HAP-1 (cell line): ENCODE measurements at regions not wholly inside any gene's neighbourhood (a gene's known extent, or its start where the extent isn't known, plus 50 kb on each side); places are given as distances from the start of the nearest gene placed in this dataset.
A peak's percentile ranks its signal among the peaks of the same experiment; 100 is the strongest.
"Not testable (repeated sequence)": the region's sequence is repeated elsewhere in the genome, so short reads cannot be mapped to it uniquely, and the experiment has no call there.

Experiments used
- DNase-seq, 2 experiments: peaks; one replicate each; pipeline ENCODE4 v3.0.0-alpha.2; 2016 to 2020; ENCODE audit warnings: low spot score in 2 of 2
- H3K27me3 ChIP-seq: fragments of 250-450 bp; sonication (Bioruptor Pico); 2 replicates; pipeline ENCODE4 v1.5.1; 2020; ENCODE audit warnings: low read depth, mild to moderate bottlenecking, moderate library complexity
- H3K36me3 ChIP-seq: fragments of 250-450 bp; sonication (Bioruptor Pico); replicated peaks from 2 replicates; pipeline ENCODE4 v1.5.1; 2020; ENCODE audit warnings: mild to moderate bottlenecking
- H3K4me1 ChIP-seq: fragments of 250-450 bp; sonication (Bioruptor Pico); 2 replicates; pipeline ENCODE4 v1.5.1; 2020; ENCODE audit warnings: mild to moderate bottlenecking
- H3K4me3 ChIP-seq: fragments of 250-450 bp; sonication (Bioruptor Pico); 2 replicates; pipeline ENCODE4 v1.5.1; 2020; ENCODE audit warnings: mild to moderate bottlenecking, moderate library complexity
- H3K9me3 ChIP-seq: fragments of 250-450 bp; sonication (Bioruptor Pico); 2 replicates; pipeline ENCODE4 v1.5.1; 2020; ENCODE audit warnings: mild to moderate bottlenecking, moderate library complexity
- in situ Hi-C: fragments of 300-500 bp; cut with MboI; formaldehyde crosslinking; loops from 3 replicates; pipeline ENCODE4 v1.14.3; 2020; ENCODE audit warnings: low sequenced_read_pairs, inconsistent platforms, mixed read lengths

DNA sequence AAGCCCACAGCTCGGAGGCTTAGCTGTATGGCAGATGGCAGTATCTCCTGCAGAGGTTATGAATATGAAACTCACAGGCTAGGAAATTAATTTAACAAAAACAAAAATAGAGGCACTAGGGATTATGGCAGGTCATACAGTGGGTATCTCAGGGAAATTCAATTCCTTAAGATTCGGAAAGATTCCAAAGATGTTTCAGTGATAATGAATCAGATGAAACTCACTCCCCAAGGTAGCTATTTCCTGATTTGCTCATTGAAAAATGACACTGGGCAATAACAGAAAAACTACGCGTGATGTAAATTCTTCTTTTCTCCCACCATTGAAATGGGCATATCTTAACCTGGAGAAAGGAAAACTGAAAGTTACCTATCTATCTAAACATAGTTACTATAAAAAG lies 414.1 kb downstream of the STK39 start:
- H3K27me3 ChIP-seq = no peaks in the 10 kb centered on the region
- no peaks in the 10 kb centered on the region for H3K36me3 ChIP-seq
- H3K4me1 ChIP-seq = no peaks in the 10 kb centered on the region
- no peaks in the 10 kb centered on the region for H3K9me3 ChIP-seq
- no peak for DNase-seq
- no peak overlapping the region for H3K4me3 ChIP-seq
- in situ Hi-C loops = no loop called here

GRCh38 chr2:167832868-167833287 lies 414.5 kb downstream of the STK39 start:
- no peak for DNase-seq
- Histone ChIP-seq H3K4me3 (no peak overlapping the region), H3K9me3 (no peaks in the 10 kb centered on the region), H3K27me3 (no peaks in the 10 kb centered on the region), H3K4me1 (no peaks in the 10 kb centered on the region), H3K36me3 (no peaks in the 10 kb centered on the region)
- in situ Hi-C loops = no loop called here

DNA sequence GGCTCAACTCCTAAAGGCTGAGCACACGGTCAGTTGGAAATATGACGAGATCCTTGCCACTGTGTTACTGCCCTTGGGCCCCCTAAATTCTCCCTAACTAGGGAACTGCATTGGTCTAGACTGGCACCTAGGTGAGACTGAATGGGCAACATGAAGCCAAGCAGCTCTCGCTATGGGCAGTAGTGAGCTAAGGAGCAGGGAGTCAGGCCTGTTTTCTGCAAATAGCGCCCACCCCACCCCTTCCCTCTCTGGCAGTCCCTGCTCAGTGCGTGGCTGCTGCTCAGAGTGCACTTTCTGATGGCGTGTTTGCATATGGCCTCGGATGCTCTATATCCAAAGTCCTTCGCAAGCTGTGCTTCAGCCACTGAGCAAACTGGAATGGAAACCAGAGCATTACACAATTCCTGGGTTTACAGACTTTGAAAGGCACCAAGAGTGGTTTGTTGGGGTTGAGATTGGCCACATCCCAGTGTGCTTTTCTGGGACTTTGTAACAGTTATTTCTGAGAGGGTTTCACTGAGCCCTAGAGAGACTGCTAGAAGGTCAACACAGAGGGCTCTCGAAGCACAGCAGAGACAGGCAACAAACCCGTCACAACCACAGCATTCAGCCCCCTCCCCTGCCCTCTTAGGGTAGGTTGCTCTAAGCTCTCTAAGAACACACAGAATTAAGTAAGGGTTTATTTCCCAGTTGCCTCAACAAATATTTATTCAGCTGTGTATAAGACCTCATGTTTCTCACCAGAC lies 419.9 kb downstream of the STK39 start:
- H3K27me3 ChIP-seq = no peaks in the 10 kb centered on the region
- H3K4me3 ChIP-seq = no peak overlapping the region
- H3K9me3 ChIP-seq = no peaks in the 10 kb centered on the region
- H3K36me3 ChIP-seq = no peaks in the 10 kb centered on the region
- in situ Hi-C loops = no loop called here
- H3K4me1 ChIP-seq = no peaks in the 10 kb centered on the region
- no peak for DNase-seq

DNA sequence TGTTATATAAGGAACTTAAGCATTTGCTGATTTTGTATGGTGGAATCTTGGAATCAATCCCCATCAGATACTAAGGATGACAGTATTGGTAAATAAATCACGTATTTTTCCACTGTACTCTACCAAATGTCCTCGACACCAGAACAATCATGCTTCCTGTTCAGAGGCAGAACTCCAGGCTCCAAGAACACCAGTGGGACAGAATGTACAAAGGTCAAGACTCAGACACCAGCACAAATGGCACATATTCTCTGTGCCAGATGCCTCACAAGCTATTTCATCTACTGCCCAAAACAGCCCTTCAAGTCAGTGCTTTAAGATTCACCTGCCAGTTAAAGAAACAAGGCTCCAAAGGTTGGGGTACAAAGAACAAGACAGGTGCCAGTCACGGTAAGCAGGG lies 420.5 kb downstream of the STK39 start:
- in situ Hi-C loops = no loop called here
- H3K4me1 ChIP-seq = no peaks in the 10 kb centered on the region; the same call in 1 of the 2 replicates
- no peaks in the 10 kb centered on the region for H3K27me3 ChIP-seq
- H3K4me3 ChIP-seq = no peak overlapping the region
- DNase-seq = no peak
- no peaks in the 10 kb centered on the region for H3K9me3 ChIP-seq
- no peaks in the 10 kb centered on the region for H3K36me3 ChIP-seq

- DNase-seq = no peak
- Histone ChIP-seq H3K4me3 (no peak overlapping the region), H3K36me3 (no peaks in the 10 kb centered on the region), H3K4me1 (peaks cover 3% of the 10 kb centered on the region), H3K27me3 (no peaks in the 10 kb centered on the region), H3K9me3 (no peaks in the 10 kb centered on the region)
- in situ Hi-C loops = no loop called here
These were observed 421.7 kb downstream of the STK39 start for GRCh38 chr2:167825664-167826063.

DNA sequence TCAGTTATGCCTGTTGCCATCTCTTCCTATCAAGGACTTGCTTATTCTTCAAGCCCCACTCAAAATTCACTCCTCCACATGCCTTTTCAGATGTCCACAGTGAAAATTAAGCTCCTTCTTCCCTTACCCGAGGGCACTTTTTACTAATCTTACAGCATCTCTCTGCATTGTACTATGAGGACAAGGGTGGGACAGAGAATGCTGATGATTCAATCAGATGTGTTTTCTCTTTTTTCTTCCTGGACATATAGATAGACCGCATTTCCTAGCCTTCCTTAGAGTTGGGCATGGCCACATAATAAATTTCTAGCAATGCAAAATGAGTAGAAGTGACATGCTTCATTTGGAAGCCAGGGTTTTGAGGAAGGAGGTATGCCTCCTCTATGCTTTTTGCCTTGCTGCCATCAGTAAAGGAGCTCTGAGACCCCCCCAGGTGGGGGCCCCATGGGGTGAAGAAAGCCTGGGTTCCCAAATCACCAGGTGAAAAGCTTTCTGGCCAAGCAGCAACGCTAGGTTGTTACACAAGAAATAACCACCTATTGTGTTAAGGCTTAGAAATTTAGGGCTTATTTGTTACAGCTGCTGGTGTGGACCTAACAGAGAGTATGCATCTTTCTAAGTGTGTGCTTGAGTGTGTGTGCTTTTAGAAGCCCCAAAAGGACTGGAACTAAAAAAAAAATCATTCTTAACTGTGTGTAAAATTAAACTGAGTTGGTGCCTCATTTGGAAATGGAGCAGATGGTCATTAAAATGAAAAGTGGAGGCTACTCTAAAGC lies 424.5 kb downstream of the STK39 start:
- Histone ChIP-seq H3K27me3 (no peaks in the 10 kb centered on the region), H3K4me3 (no peak overlapping the region), H3K4me1 (peaks cover 3% of the 10 kb centered on the region), H3K36me3 (no peaks in the 10 kb centered on the region), H3K9me3 (0 out of 2 replicates have a peak, but pooled peaks cover 4% of the 10 kb centered on the region)
- in situ Hi-C loops = no loop called here
- DNase-seq = no peak

DNA sequence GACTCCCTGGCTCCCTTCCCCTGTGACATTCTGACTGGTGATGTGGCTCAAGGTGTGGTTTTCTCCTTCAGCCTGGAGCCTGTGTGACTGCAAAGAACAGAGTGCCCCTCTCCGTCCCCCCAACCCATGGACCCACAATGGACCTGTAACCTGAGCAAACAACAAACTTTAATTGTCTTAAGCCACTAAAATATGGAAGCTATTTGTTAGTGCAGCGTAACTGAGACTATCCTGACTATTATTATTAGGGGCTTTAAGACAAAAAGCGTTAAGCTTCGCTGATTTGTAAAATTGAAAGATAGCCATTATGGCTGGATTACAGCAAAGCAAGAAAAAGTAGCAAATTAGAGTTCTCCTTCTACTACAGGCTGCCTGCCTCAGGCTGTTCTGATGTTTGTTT lies 426.9 kb downstream of the STK39 start:
- Histone ChIP-seq H3K4me3 (no peak overlapping the region), H3K4me1 (peaks cover 6% of the 10 kb centered on the region), H3K27me3 (no peaks in the 10 kb centered on the region), H3K9me3 (0 out of 2 replicates have a peak, but pooled peaks cover 4% of the 10 kb centered on the region), H3K36me3 (no peaks in the 10 kb centered on the region)
- in situ Hi-C loops = no loop called here
- peak in 1 of 2 experiments; percentile 31 for DNase-seq

DNA sequence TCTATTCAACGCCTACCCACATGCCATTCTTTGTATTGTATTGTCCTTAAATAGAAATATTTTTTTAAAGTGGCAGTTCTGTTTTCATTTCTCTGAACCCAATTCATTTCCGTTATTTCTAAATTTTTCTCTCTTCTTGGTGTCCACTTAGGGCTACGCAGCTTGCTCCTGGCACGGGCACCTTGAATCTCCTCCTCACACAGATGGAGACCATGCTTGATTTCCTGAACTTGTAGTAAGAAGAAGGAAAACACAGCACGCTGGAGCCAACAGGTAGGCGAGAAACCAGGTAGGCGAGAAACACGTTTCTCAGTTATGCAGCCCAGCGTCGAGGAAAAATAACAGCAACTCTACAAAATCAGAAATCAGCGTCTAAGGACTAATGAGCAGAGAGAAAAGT lies 428.9 kb downstream of the STK39 start:
- Histone ChIP-seq H3K36me3 (no peaks in the 10 kb centered on the region), H3K27me3 (no peaks in the 10 kb centered on the region), H3K4me3 (no peak overlapping the region), H3K9me3 (0 out of 2 replicates have a peak, but pooled peaks cover 4% of the 10 kb centered on the region), H3K4me1 (peaks cover 6% of the 10 kb centered on the region)
- DNase-seq = no peak
- in situ Hi-C loops = no loop called here

GRCh38 chr2:167817908-167818307 lies 429.5 kb downstream of the STK39 start:
- Histone ChIP-seq H3K4me1 (peaks cover 6% of the 10 kb centered on the region), H3K4me3 (no peak overlapping the region), H3K36me3 (no peaks in the 10 kb centered on the region), H3K27me3 (no peaks in the 10 kb centered on the region), H3K9me3 (0 out of 2 replicates have a peak, but pooled peaks cover 4% of the 10 kb centered on the region)
- in situ Hi-C loops = no loop called here
- DNase-seq = no peak

DNA sequence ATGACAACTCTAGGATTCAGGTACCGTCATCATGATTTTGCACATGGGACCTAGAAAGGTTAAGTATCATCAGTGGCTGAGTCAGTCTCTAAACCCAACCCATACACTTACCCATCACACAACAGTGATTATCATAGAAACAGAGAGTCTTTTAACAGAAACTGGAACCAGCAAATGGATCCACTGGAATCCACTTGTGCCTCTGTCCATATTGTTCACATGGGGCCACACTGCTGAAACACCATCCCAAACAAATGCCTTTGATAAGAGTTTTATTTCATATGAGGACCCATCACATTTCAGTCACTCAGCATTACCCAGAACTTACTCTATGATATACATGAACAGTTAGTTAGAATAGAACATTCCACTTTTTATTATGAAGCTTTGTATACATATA lies 430.0 kb downstream of the STK39 start:
- H3K9me3 ChIP-seq = 0 out of 2 replicates have a peak, but pooled peaks cover 4% of the 10 kb centered on the region
- no peaks in the 10 kb centered on the region for H3K36me3 ChIP-seq
- no peak overlapping the region for H3K4me3 ChIP-seq
- in situ Hi-C loops = no loop called here
- no peaks in the 10 kb centered on the region for H3K27me3 ChIP-seq
- peaks cover 6% of the 10 kb centered on the region for H3K4me1 ChIP-seq
- no peak for DNase-seq

GRCh38 chr2:167816874-167817290 lies 430.5 kb downstream of the STK39 start:
- Histone ChIP-seq H3K36me3 (no peaks in the 10 kb centered on the region), H3K4me1 (peaks cover 6% of the 10 kb centered on the region), H3K9me3 (0 out of 2 replicates have a peak, but pooled peaks cover 4% of the 10 kb centered on the region), H3K27me3 (no peaks in the 10 kb centered on the region), H3K4me3 (no peak overlapping the region)
- peak in 1 of 2 experiments; percentile 18 for DNase-seq
- in situ Hi-C loops = no loop called here

GRCh38 chr2:167814881-167815718 lies 432.3 kb downstream of the STK39 start:
- no peak for DNase-seq
- no peak overlapping the region for H3K4me3 ChIP-seq
- no peaks in the 10 kb centered on the region for H3K27me3 ChIP-seq
- in situ Hi-C loops = no loop called here
- H3K36me3 ChIP-seq = no peaks in the 10 kb centered on the region
- H3K9me3 ChIP-seq = 0 out of 2 replicates have a peak, but pooled peaks cover under 1% of the 10 kb centered on the region
- H3K4me1 ChIP-seq = peaks cover 3% of the 10 kb centered on the region; the same call in 1 of the 2 replicates

GRCh38 chr2:167814482-167814880 lies 432.9 kb downstream of the STK39 start:
- H3K9me3 ChIP-seq, H3K27me3 ChIP-seq, H3K36me3 ChIP-seq, H3K4me3 ChIP-seq, DNase-seq, in situ Hi-C loops, H3K4me1 ChIP-seq: not testable (repeated sequence)
